SK-N-SH (cell line): ENCODE measurements at regions not wholly inside any gene's neighbourhood (a gene's known extent, or its start where the extent isn't known, plus 50 kb on each side); places are given as distances from the start of the nearest gene placed in this dataset.

Source experiments
- GABPA ChIP-seq: IDR thresholded peaks from 2 replicates; pipeline ENCODE4 v1.4.0; 2012; ENCODE audit warnings: low read depth, mild to moderate bottlenecking
- MXI1 ChIP-seq: IDR thresholded peaks from 2 replicates; pipeline ENCODE4 v1.6.1; 2012; ENCODE audit warnings: mild to moderate bottlenecking, low read depth, low read length, improper control_type of control experiment
- PBX3 ChIP-seq: IDR thresholded peaks from 2 replicates; pipeline ENCODE4; 2012
- POLR2AphosphoS5 ChIP-seq: IDR thresholded peaks from 2 replicates; pipeline ENCODE4 v1.6.1; 2012; ENCODE audit warnings: low read depth, low read length
- RAD21 ChIP-seq: IDR thresholded peaks from 2 replicates; pipeline ENCODE4 v1.6.1; 2012; ENCODE audit warnings: mild to moderate bottlenecking, low read length
- SMC3 ChIP-seq: IDR thresholded peaks from 2 replicates; pipeline ENCODE4 v1.6.1; 2012; ENCODE audit warnings: low read depth, low read length, improper control_type of control experiment
- TCF12 ChIP-seq: IDR thresholded peaks from 2 replicates; pipeline ENCODE4 v1.4.0; 2012
- ZBTB33 ChIP-seq: IDR thresholded peaks from 2 replicates; pipeline ENCODE4 v1.4.0; 2012; ENCODE audit warnings: low read depth, borderline replicate concordance
- TF ChIP-seq, protein P1 (sequence below): fragments of 200-600 bp; sonication (generic); IDR thresholded peaks from 2 replicates; pipeline ENCODE4 v1.6.1; 2017; ENCODE audit warnings: antibody characterized with exemption, mild to moderate bottlenecking, moderate library complexity
- TF ChIP-seq, protein P2 (sequence below): IDR thresholded peaks from 2 replicates; pipeline ENCODE4 v1.6.1; 2012; ENCODE audit warnings: mild to moderate bottlenecking, low read depth, low read length, moderate library complexity

GRCh38 chr1:80450711-80451110, 1350.0 kb upstream of the ADGRL2 start:
- TF ChIP-seq RAD21 (no peak), GABPA (no peak), PBX3 (no peak), POLR2AphosphoS5 (no peak), MXI1 (no peak), TCF12 (no peak), ZBTB33 (no peak), SMC3 (no peak)
- TF ChIP-seq, protein P1, sequence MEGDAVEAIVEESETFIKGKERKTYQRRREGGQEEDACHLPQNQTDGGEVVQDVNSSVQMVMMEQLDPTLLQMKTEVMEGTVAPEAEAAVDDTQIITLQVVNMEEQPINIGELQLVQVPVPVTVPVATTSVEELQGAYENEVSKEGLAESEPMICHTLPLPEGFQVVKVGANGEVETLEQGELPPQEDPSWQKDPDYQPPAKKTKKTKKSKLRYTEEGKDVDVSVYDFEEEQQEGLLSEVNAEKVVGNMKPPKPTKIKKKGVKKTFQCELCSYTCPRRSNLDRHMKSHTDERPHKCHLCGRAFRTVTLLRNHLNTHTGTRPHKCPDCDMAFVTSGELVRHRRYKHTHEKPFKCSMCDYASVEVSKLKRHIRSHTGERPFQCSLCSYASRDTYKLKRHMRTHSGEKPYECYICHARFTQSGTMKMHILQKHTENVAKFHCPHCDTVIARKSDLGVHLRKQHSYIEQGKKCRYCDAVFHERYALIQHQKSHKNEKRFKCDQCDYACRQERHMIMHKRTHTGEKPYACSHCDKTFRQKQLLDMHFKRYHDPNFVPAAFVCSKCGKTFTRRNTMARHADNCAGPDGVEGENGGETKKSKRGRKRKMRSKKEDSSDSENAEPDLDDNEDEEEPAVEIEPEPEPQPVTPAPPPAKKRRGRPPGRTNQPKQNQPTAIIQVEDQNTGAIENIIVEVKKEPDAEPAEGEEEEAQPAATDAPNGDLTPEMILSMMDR = no peak
- TF ChIP-seq, protein P2, sequence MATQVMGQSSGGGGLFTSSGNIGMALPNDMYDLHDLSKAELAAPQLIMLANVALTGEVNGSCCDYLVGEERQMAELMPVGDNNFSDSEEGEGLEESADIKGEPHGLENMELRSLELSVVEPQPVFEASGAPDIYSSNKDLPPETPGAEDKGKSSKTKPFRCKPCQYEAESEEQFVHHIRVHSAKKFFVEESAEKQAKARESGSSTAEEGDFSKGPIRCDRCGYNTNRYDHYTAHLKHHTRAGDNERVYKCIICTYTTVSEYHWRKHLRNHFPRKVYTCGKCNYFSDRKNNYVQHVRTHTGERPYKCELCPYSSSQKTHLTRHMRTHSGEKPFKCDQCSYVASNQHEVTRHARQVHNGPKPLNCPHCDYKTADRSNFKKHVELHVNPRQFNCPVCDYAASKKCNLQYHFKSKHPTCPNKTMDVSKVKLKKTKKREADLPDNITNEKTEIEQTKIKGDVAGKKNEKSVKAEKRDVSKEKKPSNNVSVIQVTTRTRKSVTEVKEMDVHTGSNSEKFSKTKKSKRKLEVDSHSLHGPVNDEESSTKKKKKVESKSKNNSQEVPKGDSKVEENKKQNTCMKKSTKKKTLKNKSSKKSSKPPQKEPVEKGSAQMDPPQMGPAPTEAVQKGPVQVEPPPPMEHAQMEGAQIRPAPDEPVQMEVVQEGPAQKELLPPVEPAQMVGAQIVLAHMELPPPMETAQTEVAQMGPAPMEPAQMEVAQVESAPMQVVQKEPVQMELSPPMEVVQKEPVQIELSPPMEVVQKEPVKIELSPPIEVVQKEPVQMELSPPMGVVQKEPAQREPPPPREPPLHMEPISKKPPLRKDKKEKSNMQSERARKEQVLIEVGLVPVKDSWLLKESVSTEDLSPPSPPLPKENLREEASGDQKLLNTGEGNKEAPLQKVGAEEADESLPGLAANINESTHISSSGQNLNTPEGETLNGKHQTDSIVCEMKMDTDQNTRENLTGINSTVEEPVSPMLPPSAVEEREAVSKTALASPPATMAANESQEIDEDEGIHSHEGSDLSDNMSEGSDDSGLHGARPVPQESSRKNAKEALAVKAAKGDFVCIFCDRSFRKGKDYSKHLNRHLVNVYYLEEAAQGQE = no peak
